Loucy (cell line): ENCODE measurements at regions not wholly inside any gene's neighbourhood (a gene's known extent, or its start where the extent isn't known, plus 50 kb on each side); places are given as distances from the start of the nearest gene placed in this dataset.
A peak's percentile ranks its signal among the peaks of the same experiment; 100 is the strongest.

ENCODE experiments used
- H2AFZ ChIP-seq: fragments of 200-600 bp; sonication (generic); 2 replicates; pipeline ENCODE4 v1.6.0; 2016; ENCODE audit warnings: antibody characterized with exemption, mild to moderate bottlenecking, low read length, moderate library complexity
- H3F3A ChIP-seq: fragments of 200-600 bp; 2 replicates; pipeline ENCODE4 v1.6.0; 2016; ENCODE audit warnings: antibody characterized with exemption, low read depth, mild to moderate bottlenecking
- H3K27me3 ChIP-seq: fragments of 200-600 bp; sonication (generic); 2 replicates; pipeline ENCODE4 v1.6.1; 2014; ENCODE audit warnings: low read length, mild to moderate bottlenecking; ENCODE audit not compliant: insufficient read depth, poor library complexity, severe bottlenecking
- H3K36me3 ChIP-seq: fragments of 200-600 bp; sonication (generic); 2 replicates; pipeline ENCODE4 v1.6.1; 2016; ENCODE audit warnings: low read length; ENCODE audit not compliant: insufficient read depth
- H3K4me1 ChIP-seq: fragments of 200-600 bp; sonication (generic); 2 replicates; pipeline ENCODE4 v1.5.1; 2014; ENCODE audit warnings: low read length, mild to moderate bottlenecking; ENCODE audit not compliant: insufficient read depth, poor library complexity, severe bottlenecking
- H3K4me2 ChIP-seq: fragments of 200-600 bp; sonication (generic); 2 replicates; pipeline ENCODE4 v1.6.0; 2014; ENCODE audit warnings: antibody characterized with exemption, low read length, low read depth, mild to moderate bottlenecking; ENCODE audit not compliant: poor library complexity, severe bottlenecking
- H3K4me3 ChIP-seq: fragments of 200-600 bp; sonication (generic); 2 replicates; pipeline ENCODE4 v1.5.1; 2014; ENCODE audit warnings: low read length, mild to moderate bottlenecking, mixed read lengths; ENCODE audit not compliant: poor library complexity, severe bottlenecking
- H3K79me2 ChIP-seq: fragments of 200-600 bp; sonication (generic); 2 replicates; pipeline ENCODE4 v1.6.1; 2014; ENCODE audit warnings: low read length; ENCODE audit not compliant: insufficient read depth
- H3K9ac ChIP-seq: fragments of 200-600 bp; sonication (generic); 2 replicates; pipeline ENCODE4 v1.6.0; 2014; ENCODE audit warnings: mild to moderate bottlenecking, low read depth, low read length, moderate library complexity; ENCODE audit not compliant: poor library complexity, severe bottlenecking
- H3K9me2 ChIP-seq: fragments of 200-600 bp; sonication (generic); replicated peaks from 2 replicates; pipeline ENCODE4 v1.6.1; 2016; ENCODE audit warnings: low read depth, low read length, mixed read lengths
- H3K9me3 ChIP-seq: fragments of 200-600 bp; sonication (generic); 2 replicates; pipeline ENCODE4 v1.6.1; 2014; ENCODE audit warnings: mild to moderate bottlenecking, antibody characterized with exemption, low read length, low read depth; ENCODE audit not compliant: insufficient read depth
- H4K20me1 ChIP-seq: fragments of 200-600 bp; sonication (generic); 2 replicates; pipeline ENCODE4 v1.6.0; 2014; ENCODE audit warnings: antibody characterized with exemption, low read length, mild to moderate bottlenecking; ENCODE audit not compliant: insufficient read depth, poor library complexity, severe bottlenecking
- CTCF ChIP-seq: fragments of 200-600 bp; sonication (generic); conservative IDR thresholded peaks from 2 replicates; pipeline ENCODE4 v1.5.1; 2014; ENCODE audit warnings: mild to moderate bottlenecking, antibody characterized with exemption, low read length
- EZH2phosphoT487 ChIP-seq: fragments of 200-600 bp; IDR thresholded peaks from 2 replicates; pipeline ENCODE4 v1.6.1; 2018; ENCODE audit warnings: antibody characterized with exemption, mild to moderate bottlenecking, moderate library complexity, borderline replicate concordance

- H3K36me3 ChIP-seq, result no peaks in the 10 kb centered on the region
- no peak for TF ChIP-seq EZH2phosphoT487
- no peak for TF ChIP-seq CTCF
- H3K9me3 ChIP-seq, result no peaks in the 10 kb centered on the region
- no peaks in the 10 kb centered on the region for H3K79me2 ChIP-seq
- H3K4me3 ChIP-seq, result no peak overlapping the region
- H4K20me1 ChIP-seq, result no peaks in the 10 kb centered on the region
- H3K4me2 ChIP-seq, result no peak overlapping the region
- H3K4me1 ChIP-seq, result peaks cover 9% of the 10 kb centered on the region
- no peak overlapping the region for H3K9ac ChIP-seq
- no peaks in the 10 kb centered on the region for H3F3A ChIP-seq
- H3K27me3 ChIP-seq, result no peaks in the 10 kb centered on the region
- no peak overlapping the region for H2AFZ ChIP-seq
- H3K9me2 ChIP-seq, result no peaks in the 10 kb centered on the region
Observed at GRCh38 chr2:189370719-189371118, 70.6 kb upstream of the WDR75 start.

- H3F3A ChIP-seq, result no peaks in the 10 kb centered on the region
- H2AFZ ChIP-seq, result no peak overlapping the region
Observed at GRCh38 chr2:189372688-189373257, 68.5 kb upstream of the WDR75 start.

GRCh38 chr2:189374481-189374880 lies 66.8 kb upstream of the WDR75 start:
- H3K9ac ChIP-seq, result no peak overlapping the region

More at GRCh38 chr2:189372688-189373257, 68.5 kb upstream of the WDR75 start:
- H3K4me2 ChIP-seq, result no peak overlapping the region
- H3K4me1 ChIP-seq, result no peaks in the 10 kb centered on the region
- no peaks in the 10 kb centered on the region for H3K79me2 ChIP-seq
- no peak overlapping the region for H3K4me3 ChIP-seq
- H3K9me2 ChIP-seq, result no peaks in the 10 kb centered on the region
- TF ChIP-seq CTCF, result no peak
- no peak for TF ChIP-seq EZH2phosphoT487
- H3K9ac ChIP-seq, result no peak overlapping the region
- no peaks in the 10 kb centered on the region for H3K27me3 ChIP-seq
- H3K9me3 ChIP-seq, result no peaks in the 10 kb centered on the region
- no peaks in the 10 kb centered on the region for H3K36me3 ChIP-seq
- no peaks in the 10 kb centered on the region for H4K20me1 ChIP-seq

More at GRCh38 chr2:189374481-189374880, 66.8 kb upstream of the WDR75 start:
- H3K4me2 ChIP-seq, result peak overlapping the region; percentile 16
- H3F3A ChIP-seq, result no peaks in the 10 kb centered on the region
- no peaks in the 10 kb centered on the region for H3K36me3 ChIP-seq
- H3K9me3 ChIP-seq, result no peaks in the 10 kb centered on the region
- no peaks in the 10 kb centered on the region for H3K27me3 ChIP-seq
- H4K20me1 ChIP-seq, result no peaks in the 10 kb centered on the region
- H3K79me2 ChIP-seq, result no peaks in the 10 kb centered on the region
- no peak overlapping the region for H3K4me3 ChIP-seq
- TF ChIP-seq CTCF, result no peak
- TF ChIP-seq EZH2phosphoT487, result no peak
- H2AFZ ChIP-seq, result peak overlapping the region; percentile 56; the same call in 1 of the 2 replicates
- no peaks in the 10 kb centered on the region for H3K4me1 ChIP-seq
- no peaks in the 10 kb centered on the region for H3K9me2 ChIP-seq
